HuH-7.5 (cell line): ENCODE measurements at regions not wholly inside any gene's neighbourhood (a gene's known extent, or its start where the extent isn't known, plus 50 kb on each side); places are given as distances from the start of the nearest gene placed in this dataset.

ENCODE experiments used
- DNase-seq: peaks from one replicate; pipeline ENCODE4 v3.0.0; 2011; ENCODE audit warnings: low spot score

DNA sequence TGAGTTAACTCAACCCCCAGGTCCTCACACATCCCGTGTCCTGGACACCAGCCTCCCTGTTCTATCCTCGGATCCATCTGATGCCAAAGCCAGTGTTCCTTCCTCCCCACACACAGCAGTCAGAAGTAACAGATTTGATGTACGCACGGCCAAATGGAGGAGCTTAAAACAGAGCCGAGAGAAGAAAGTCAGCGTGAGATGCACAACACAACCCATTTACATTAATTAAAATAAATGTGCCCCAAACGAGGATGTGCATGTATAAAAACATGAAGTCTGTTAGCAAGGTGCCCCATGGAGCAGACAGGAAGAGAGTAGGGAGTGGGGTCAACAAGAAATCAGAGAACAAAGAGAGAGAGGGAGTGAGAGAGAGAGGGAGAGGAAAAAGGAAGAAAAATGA, 191.2 kb downstream of the HAUS1 start:
- no peak for DNase-seq

DNA sequence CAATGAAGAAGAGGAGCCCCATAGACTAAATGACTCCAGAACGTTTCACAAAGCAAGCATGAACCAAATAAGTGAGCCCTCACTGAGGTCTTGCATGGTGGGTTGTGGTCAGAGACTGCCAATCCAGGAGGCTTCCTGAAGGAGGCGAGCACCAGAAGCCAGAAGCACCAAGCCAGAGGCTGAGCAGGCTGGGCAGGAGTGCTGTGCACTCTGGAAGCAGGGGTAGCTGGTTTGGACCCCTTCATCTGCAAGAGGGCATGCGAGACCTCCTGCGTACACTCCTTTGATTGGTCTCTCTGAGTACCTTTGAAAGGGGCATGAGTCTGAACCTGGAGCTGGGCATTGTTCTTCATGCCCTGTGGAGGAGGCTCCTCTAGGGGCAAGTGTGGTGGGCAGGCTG, 192.5 kb downstream of the HAUS1 start:
- DNase-seq: no peak

DNA sequence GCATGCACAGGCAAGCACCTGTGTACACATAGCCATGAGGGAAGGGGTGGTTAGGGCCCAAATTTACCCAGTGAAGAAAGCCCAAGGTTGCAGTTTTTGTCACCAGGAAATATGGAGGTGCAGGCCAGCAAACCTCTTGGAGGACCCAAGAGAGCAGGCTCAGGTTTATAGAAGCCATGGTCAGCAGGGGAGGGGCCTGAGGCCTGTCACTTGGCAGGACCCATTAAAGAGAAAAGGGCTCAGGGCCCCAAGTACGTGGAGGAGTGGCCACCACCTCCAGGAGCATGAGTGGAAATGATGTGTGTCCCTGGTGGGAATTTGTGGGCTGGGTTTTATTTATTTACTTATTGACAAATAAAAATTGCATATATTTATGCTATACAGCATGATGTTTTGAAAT, 192.9 kb downstream of the HAUS1 start:
- DNase-seq: no peak

DNA sequence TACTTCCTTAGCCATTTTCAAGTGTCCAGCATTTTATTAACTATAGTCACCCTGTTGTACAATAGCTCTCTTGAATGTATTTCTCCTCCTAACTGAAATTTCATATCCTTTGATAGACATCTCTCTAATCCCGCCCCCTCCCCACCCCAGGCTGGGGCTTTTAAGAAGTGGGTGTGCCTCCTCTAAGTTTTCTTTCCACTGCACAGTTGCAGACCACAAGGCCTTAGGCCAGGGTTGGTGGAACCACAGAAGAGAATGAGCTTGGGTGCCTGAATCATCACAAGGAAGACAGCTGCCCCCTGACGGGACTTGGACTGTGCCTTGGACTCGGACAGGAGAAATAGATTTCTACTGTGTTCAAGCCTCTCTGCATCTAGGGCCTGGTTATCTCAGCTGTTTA, 193.4 kb downstream of the HAUS1 start:
- no peak for DNase-seq

DNA sequence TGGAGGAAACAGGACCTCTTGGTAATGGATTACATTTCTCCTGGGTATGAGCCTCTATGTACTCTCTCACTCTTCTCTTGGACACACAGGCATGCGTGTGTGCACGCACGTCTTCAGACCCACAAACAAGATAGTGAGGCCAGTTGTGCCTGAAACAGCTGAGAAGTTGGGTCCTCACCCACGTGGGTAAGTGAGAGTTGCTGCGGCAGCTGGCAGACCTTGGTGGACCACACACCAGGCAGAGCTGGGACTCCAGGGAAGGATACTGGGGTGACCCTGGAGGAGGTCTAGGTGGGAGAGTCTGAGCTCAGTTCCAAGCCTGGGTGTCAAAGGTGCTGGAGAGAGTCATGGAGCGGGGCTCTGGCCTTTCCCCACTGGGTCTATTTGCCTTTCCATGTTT, 194.3 kb downstream of the HAUS1 start:
- no peak for DNase-seq

DNA sequence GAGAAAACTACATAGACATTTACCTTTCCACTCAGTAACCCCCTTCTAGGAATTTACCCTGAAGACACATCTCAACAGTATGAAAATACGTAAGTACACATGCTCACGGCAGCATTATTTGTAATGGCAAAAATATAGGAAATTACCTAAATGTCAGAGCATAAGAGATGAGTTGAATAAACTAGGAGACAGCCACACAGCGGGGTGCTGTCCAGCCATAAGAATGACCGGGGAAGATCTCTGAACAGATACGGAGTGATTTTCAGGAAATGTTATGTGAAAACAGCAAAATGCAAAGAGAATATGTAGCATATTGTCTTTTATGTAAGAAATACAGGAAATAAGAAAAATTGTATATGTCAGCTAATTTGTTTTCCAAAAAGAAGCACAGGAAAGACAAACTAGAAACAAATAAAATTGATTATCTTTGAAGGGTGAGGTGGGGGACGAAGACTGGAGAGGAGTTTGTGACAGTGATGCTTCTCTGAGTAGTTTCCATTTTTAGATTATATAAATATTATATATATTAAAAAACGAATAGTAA, 195.4 kb downstream of the HAUS1 start:
- DNase-seq: no peak

DNA sequence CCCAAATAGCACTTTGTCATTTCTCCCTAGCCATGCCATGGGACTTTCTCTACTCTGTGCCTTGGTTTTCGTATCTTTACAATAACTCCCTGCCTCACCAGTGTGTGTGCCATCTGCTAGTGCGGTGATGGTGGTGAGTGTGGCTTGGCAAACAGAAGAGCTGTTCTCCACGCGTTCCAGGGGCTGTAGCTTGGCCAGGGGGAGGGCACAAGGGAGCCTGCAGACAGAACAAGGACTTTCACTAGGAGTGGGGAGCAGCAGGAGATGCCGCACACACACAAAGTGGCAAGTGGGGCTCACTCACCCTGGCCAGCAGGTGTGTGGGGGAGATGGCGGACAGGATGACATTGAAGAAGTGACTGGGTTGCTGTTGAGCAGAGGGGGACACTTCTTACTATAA, 196.9 kb downstream of the HAUS1 start:
- DNase-seq: no peak

DNA sequence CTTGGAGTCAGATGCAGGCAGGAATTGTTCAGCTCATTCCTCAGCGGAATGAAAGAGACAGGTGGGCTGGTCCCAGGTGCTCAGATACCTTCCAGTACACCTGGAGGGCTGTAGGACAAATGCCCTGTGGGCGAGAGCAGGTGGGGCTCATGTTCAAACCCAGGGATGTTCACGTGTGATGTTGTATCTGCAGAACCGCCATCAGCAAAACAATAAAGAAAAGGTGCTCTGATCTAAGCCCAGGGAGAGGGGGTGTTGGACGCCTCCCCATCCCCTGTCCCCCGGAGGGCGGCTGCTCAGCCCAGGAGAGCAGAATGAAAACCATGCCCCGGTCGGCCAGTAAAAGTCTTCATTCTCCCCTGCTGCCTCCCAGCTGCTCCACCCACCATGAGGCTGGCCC, 197.4 kb downstream of the HAUS1 start:
- DNase-seq: no peak

DNA sequence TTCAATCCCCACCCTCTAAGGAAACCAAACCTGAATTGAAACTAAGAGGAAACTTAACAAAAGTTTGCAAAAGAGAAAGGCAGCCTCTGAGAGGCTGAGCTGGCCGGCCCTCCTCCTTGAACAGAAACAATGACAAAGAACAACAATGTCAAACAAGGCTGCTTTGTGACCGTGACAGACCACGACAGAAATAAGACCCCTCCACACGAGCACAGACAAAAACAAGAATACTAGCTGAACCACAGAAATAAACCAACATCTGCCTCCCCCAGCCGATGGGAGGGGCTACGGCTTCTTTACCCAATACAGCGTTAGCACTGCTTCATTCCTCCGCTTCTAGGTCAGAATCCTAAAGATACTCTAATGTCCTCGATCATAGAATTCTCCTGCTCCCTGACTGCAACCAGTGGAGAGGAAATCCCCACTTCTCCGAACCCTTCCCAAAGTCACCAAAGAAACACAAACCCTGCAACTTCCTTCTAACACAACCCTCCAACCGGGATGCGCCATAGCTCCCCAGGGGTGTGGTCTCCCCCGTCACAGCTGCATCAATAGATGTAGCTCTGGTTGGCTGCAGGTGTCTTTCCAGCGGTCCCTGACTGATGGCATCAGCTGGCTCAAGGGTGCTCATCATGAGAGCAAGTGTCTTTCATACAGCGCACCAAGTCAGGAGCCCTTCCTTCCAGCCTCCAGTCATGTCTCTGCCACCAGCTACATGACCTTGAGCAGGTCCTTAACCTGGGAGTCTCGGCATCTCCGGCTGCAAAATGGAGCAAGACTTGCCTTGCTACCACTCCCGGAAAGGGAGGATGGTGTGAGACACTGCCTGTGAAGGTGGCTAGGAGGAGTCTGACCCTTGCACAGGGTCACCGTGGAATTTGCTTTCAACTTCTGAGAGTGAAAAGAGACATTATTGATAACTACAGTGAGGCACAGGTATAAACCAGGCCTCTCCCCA, 198.6 kb downstream of the HAUS1 start:
- no peak for DNase-seq

DNA sequence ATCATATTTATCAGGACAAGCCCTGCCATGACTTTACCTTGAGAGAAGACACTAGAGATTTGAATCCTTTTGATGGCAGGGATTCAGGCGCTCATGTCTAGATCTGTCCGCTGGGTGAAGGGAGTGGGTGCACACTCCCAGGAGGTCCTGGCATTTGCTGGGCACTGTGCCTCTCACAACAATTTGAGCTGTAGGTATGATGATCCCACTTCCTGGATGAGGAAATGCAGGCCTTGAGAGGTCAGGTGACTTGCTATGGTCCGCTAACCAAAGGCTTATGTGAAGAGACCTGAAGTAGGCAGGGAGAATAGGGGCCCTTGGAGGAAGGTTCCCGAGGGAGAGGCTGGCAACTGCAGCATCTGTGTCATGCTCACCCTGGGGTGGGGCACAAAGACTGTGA, 206.1 kb downstream of the HAUS1 start:
- DNase-seq: no peak

DNA sequence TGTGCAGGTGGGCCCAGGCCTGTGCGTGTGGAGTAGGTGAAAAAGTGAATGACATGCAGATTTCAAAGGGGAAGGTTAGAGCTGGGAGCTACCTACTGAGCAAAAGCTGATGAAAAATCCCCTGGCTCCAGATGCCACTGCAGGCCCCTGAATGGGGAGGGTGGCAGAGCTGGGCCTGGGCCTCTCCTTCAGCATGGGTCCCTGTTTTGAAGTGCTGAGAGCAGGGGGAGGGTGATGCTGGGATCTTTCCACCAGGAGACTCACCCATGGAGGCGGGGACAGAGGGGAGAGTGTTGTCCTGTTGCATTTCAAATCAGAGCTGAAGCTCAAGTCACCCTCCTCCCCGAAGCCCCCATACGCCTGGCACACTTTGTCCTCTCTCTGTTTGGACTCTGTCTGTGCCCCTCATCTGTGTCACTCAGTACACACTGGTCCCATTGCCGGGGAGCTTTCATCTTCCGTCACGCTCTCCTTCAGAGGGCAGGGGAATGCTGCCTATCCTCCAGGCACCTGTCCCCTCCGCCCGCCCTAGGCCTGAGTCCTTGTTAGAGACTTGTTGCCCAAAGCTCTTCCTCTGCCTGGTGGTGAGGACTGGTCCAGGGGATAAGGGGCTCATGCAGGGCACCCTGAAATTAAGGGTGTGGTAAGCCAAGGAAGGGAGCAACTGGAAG, 206.6 kb downstream of the HAUS1 start:
- no peak for DNase-seq

DNA sequence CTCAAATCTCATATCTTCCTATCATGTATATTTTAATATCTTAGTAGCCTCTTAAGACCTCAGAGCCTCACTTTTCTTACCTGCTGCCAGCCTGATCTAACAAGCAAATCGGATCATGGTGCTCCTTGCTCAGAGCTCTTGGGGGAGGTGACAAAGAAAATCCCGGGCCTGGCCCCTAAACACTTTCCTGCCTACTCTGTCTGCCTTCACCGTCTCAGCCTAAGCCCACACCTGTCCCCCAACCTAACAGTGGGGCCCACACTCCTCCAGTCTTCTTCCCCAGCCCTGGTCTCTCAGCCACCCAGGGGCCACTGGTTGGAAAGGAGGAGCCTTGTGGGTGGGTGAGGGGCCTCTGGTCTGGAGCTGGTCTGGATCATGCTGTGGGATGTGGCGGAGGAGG, 207.3 kb downstream of the HAUS1 start:
- DNase-seq: no peak

DNA sequence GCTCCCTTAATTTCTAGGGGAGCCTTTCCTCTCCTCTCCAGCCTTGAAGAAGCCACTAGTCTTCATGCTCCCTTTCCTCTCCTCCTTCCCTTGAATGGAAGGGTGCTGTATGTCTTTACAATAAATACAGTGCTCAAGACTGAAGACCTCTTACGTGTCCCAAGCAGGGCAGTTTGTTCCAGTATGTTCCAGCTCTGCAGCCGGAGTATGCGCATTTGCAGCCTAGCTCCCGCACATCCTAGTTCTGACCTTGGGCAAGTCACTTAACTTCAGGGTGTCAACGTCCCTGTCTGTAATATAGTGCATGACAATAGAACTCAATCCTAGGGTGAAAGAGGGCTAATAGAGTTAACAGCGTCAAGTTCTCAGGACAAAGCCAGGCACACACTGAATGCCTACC, 208.0 kb downstream of the HAUS1 start:
- no peak for DNase-seq

DNA sequence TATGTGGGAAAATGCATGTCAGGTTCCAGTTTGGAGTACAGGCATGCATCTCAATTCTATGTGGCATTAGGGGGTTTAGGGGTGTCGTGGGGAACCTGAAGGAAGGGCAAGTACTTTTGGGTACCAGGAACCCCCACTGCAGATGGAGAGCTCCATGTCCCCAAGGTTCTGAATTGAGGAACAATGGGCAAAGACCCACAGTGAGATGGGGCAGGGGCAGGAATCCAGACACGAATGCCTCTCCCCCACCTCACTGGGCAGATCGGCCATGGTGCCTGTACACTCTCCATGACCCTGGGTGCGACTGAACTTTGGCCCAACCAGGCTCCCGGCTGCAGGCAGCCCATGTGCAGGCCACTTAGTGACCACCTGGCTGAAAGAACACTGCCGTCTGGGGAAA, 209.3 kb downstream of the HAUS1 start:
- DNase-seq: no peak

DNA sequence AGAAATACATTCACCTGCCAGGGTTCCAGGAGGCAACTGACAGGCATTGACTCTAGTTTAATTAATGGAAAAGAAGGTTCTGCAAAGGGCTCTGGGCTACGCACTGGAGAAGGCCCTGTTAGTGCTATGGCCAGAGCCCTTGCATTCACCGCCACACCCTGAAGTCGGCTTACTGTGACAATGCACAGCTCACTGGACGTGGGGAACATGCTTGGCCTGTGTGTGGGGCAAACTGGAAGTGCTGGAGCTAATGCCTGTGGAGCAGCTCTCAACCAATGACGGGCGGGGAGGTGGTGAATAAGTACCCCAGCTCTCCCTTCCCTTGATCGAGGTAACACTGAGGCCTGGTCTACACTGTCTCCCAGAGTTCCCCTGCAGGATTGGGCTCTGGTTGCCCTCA, 209.8 kb downstream of the HAUS1 start:
- DNase-seq: no peak

DNA sequence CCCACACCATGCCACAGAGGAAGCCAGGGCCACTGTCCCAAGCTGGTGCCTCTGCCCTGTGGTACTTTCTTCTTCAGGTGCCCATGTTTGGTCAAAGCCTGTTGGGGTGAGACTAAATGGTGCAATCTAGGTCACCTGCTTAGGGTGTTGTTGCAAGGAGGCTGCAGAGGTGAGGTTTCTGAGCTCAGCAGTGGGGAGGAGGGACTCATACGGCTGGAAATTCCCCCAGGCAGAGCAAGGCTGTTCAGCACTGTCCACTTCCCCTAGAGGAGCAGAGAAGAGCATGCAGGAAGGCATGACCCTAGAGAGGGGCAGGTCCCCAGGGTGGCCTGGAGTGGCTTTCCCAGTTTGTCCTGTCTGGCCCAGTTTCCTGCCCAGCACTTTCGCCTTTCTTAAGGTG, 211.0 kb downstream of the HAUS1 start:
- no peak for DNase-seq

DNA sequence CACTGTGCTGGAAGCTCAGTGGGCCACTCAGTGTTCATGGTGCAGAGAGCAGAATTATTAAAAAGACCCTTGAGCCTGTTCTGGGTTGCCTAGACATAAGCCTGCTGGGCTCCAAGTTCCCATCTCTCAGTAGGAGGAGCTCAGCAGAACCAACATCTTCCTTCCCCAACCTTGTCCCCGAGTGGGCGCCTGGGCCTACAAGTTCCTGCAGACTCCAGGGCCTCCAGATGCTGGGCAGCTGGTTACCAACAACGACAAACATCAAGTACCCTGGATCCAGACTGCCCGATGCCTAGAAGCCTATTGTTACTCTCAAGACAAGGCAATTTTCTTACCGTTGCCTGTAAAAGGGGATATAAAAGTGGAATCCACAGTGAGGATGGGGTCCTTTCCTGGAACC, 214.2 kb downstream of the HAUS1 start:
- DNase-seq: no peak

DNA sequence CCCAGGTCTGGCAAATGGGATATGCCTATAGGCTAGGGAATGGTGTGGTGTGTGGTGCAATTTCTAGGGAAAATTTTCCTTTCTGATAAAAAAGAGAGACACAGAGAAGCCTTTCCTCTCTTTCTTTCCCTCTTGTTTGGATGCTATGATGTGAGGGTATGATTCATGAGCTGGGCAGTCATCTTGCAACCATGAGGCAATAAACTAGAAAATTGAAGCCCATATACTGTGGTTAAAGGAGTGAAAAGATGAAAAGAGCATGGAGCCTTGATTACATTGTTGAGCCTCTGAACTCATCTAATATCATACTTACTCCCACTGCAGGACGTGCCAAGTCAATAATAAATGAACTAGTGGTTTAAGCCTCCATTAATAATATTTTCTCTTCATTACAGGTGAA, 215.6 kb downstream of the HAUS1 start:
- DNase-seq: no peak

DNA sequence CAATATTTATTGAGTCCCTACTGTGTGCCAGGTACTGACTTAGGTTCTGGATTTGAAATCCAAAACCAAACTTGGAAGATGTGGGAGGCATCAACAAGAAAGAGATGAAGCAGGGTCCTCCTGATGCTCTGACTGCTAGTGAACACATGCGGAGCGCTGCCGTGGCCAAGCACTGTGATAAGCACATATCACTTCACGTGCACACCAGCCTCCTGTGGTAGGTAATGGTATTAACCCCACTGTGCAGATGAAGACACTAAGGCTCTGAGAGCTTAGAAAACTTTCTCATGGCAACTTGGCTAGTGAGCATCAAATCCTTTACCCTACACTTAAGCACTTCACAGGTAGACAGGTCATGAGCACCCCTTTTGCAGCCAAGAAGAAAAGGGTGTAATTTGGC, 216.1 kb downstream of the HAUS1 start:
- no peak for DNase-seq

DNA sequence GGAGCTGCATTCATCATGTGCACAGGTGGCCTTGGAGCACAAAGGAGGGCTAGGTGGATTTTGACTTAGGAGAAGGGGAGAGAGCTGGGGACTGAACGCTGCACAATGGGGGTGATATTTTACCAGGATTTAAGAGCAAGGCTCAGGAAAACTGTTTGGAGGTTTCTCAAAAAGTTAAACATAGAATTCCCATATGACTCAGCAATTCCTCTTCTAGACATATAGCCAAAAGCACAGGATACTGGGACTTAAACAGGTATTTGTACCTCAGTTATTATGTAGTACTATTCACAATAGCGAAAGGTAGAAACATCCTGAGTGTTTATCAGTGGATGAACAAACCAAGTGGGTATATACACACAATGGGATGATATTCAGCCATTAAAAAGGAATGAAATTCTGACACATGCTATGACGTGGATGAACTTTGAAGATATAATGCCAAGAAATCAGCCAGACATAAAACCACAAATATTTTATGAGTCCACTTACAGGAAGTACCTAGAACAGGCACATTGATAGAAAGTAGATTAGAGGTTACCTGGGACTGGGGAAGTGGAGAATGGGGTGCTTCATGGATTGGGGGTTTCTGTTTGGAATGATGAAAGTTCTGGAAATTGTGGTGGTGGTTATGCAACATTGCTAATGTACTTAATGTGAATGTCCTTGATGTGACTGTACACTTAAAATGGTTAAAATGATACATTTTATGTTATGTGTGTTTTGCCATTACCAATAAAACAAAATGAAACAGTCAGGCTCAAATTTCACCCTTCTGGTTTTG, 216.9 kb downstream of the HAUS1 start:
- DNase-seq: no peak

DNA sequence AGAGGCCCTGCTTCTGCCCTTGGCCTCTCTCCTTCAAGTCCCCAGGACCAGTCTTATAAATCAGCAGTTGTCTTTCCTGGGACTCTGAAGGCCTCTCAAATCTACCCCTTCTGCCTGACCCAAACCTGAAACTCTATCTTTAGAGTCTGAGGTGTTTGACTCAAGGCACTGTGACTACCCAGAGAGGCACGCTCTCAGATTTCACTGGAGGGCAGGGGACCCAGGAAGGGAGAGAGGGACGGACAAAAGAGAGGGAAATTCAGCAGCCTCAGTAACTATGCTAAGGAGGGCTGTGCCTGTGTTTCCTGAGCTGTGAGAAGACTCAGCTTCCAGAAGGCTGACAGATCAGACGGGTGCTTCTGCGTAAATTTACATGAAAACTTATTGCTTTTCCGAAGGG, 217.8 kb downstream of the HAUS1 start:
- DNase-seq: no peak

DNA sequence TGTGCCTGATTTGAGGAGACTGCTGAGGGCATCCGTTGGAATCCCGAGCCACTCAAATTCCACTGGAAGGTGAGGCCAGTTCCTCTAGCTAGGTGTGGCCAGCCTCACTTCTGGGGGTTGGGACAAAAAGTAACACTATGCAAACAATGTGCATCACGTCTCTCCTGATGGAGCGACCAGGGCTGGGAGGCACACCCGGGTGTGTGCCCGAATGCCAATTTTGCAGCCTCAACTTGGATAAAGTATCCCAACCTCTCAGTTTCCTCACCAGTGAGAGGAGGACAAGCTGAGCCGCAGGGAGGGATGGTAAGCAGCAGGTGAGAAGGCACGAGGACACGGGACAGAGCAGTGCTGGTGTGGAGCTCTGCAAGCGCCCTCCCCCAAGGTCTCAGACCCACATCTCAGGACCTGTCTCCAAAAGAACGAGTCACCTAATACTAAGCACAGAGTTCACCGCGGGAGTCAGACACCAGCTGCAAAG, 218.3 kb downstream of the HAUS1 start:
- DNase-seq: no peak
